Lower lobe of right lung (tissue), 2 donors: ENCODE measurements at regions not wholly inside any gene's neighbourhood (a gene's known extent, or its start where the extent isn't known, plus 50 kb on each side); places are given as distances from the start of the nearest gene placed in this dataset.

ENCODE experiments used
- ATAC-seq, 2 donors: fragments of 200-7000 bp; cut with Tn5 transposase; one replicate each; pipeline ENCODE4 v1.9.1; 2020 to 2022; ENCODE audit warnings: mild to moderate bottlenecking in 2 of 2, moderate library complexity in 2 of 2
- DNase-seq: peaks from one replicate; pipeline ENCODE4 v3.0.0-alpha.2; 2020
- H3K27ac ChIP-seq: fragments of 200-600 bp; one replicate; pipeline ENCODE4 v1.8.0; 2022
- H3K27me3 ChIP-seq: fragments of 200-600 bp; one replicate; pipeline ENCODE4 v1.8.0; 2022; ENCODE audit warnings: low read depth
- H3K36me3 ChIP-seq: fragments of 200-600 bp; one replicate; pipeline ENCODE4 v1.8.0; 2022; ENCODE audit warnings: mild to moderate bottlenecking
- H3K4me1 ChIP-seq: fragments of 200-600 bp; one replicate; pipeline ENCODE4 v1.8.0; 2022
- H3K4me3 ChIP-seq: fragments of 200-600 bp; one replicate; pipeline ENCODE4 v1.8.0; 2022; ENCODE audit warnings: mild to moderate bottlenecking
- H3K9me3 ChIP-seq: fragments of 200-600 bp; one replicate; pipeline ENCODE4 v1.8.0; 2022
- CTCF ChIP-seq: fragments of 200-600 bp; IDR thresholded peaks from one replicate; pipeline ENCODE4 v1.8.0; 2022; ENCODE audit warnings: antibody characterized with exemption, mild to moderate bottlenecking
- intact Hi-C: fragments of 100-400 bp; cut with DNase I; formaldehyde crosslinking; loops from one replicate; pipeline ENCODE4 v1.11.0; 2022
- donor health status: DM: no; HTN: yes; CAD: no; lungs with severe emphysema.

DNA sequence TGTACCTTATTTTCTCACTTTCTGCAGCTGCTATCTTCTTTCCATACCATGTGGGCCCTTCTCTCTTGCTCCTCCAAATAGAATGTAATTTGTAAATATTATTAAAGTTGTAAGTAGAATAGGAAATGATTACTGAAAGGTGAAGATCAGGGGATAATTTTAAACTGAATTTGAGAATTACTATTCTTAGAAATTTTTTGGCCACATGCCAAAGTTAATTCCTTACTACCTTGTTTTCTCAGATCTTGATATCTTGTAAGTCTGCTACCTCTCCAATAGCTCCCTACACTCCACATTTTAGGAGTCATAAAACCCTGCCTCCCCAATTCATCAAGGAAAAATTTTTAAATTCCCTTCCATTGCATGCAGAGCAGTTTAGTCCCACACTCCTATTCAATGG is 442.7 kb downstream of the SATB2 start:
- DNase-seq = no peak
- no peak overlapping the region for H3K4me3 ChIP-seq
- no peaks in the 10 kb centered on the region for H3K4me1 ChIP-seq
- no peak overlapping the region for H3K27ac ChIP-seq
- intact Hi-C loops = no loop called here
- H3K27me3 ChIP-seq = no peaks in the 10 kb centered on the region
- ATAC-seq = no peak
- no peaks in the 10 kb centered on the region for H3K36me3 ChIP-seq
- TF ChIP-seq CTCF = no peak
- peaks cover 3% of the 10 kb centered on the region for H3K9me3 ChIP-seq

DNA sequence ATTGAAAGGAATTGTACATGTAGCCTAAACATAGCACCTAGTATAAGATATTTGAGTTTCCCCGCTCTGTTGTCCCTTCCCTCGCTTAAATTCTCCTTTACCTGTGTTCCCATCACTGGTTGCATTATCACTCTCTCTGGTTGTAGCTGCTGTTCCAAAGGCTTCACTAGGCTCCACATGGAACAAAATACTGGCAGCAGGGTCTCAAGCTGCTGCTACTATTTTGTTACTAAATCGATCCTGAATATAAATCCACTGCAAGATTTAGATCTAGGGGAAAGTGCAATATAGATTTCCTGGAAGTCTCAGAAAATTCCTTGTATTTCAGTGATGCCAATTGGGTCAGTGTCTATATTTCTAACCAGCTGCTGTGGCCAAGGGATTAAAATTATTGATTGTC is 443.5 kb downstream of the SATB2 start:
- TF ChIP-seq CTCF = no peak

DNA sequence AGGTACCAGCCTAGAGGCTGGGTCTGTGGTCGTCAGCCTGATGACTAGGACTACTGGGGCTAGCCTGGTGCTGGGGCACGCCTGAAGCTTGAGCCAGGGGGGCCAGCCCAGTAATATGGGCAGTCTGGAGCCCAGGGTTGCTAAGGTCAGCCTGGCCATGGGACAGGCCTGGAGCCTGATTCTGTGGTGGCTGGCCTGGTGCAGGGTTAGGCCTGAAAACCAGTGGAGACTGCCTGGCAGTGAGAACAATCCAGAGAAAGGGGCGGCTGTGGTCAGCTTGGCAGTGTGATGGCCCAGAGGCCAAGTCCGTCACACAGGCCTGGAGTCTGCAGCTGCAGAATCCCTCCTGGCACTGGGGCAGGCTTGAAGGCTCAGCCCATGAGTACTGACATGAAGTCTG is 445.8 kb downstream of the SATB2 start:
- DNase-seq (no peak), ATAC-seq (peak; percentile 19 to 30)
- intact Hi-C loops = no loop called here

More for the DNA sequence above, 443.5 kb downstream of the SATB2 start:
- intact Hi-C loops = no loop called here
- DNase-seq = no peak
- Histone ChIP-seq H3K27me3 (no peaks in the 10 kb centered on the region), H3K4me1 (no peaks in the 10 kb centered on the region), H3K4me3 (no peak overlapping the region), H3K27ac (no peak overlapping the region), H3K36me3 (no peaks in the 10 kb centered on the region), H3K9me3 (peaks cover 3% of the 10 kb centered on the region)
- no peak for ATAC-seq

DNA sequence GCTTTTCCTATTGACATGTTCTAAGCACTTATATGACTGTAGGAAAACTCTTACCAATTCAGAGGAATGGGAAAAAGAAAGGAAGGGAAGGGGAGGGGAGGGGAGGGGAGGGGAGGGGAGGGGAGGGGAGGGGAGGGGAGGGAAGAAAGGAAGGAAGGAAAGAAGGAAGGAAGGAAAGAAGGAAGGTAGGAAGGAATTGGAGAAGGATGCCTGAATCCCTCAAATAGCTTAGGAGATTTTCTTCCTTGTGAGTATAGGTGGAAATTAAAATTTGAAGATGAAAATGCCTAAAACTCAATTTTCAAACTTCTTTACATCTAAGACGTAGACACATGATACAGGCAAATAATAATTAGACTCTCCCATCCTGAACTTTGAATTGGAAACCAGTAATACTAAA is 463.1 kb downstream of the SATB2 start:
- DNase-seq = no peak
- no peak overlapping the region for H3K4me3 ChIP-seq
- no peak overlapping the region for H3K27ac ChIP-seq
- H3K4me1 ChIP-seq = no peaks in the 10 kb centered on the region
- TF ChIP-seq CTCF = no peak
- no peaks in the 10 kb centered on the region for H3K9me3 ChIP-seq
- H3K36me3 ChIP-seq = no peaks in the 10 kb centered on the region
- H3K27me3 ChIP-seq = no peaks in the 10 kb centered on the region
- intact Hi-C loops = no loop called here
- ATAC-seq = no peak

More for the DNA sequence above, 445.8 kb downstream of the SATB2 start:
- Histone ChIP-seq H3K27me3 (no peaks in the 10 kb centered on the region), H3K36me3 (no peaks in the 10 kb centered on the region), H3K9me3 (peaks cover 3% of the 10 kb centered on the region), H3K4me3 (no peak overlapping the region), H3K4me1 (no peaks in the 10 kb centered on the region), H3K27ac (no peak overlapping the region)
- TF ChIP-seq CTCF = no peak

DNA sequence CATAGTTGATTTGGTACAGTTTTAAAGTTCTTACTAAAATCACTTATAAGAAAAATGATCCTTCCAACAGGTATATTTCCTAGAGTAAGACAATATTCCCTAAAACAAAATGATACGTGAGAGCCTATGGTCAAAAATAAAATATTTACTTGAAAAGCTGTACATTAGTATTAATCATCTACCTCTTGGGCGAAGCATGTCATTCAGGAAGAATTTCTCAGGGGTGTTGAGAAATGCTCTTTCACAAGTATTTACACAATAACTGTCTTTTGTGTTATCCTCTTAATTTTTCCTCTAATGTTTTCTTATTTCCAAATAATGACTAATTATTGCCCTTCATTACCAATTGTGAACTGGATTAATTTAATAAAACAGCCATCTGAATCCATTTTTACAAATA is 466.3 kb downstream of the SATB2 start:
- no peak for TF ChIP-seq CTCF
- no peaks in the 10 kb centered on the region for H3K36me3 ChIP-seq
- no peak for ATAC-seq
- no peaks in the 10 kb centered on the region for H3K4me1 ChIP-seq
- intact Hi-C loops = no loop called here
- DNase-seq = no peak
- no peaks in the 10 kb centered on the region for H3K9me3 ChIP-seq
- no peak overlapping the region for H3K27ac ChIP-seq
- H3K27me3 ChIP-seq = no peaks in the 10 kb centered on the region
- H3K4me3 ChIP-seq = no peak overlapping the region

DNA sequence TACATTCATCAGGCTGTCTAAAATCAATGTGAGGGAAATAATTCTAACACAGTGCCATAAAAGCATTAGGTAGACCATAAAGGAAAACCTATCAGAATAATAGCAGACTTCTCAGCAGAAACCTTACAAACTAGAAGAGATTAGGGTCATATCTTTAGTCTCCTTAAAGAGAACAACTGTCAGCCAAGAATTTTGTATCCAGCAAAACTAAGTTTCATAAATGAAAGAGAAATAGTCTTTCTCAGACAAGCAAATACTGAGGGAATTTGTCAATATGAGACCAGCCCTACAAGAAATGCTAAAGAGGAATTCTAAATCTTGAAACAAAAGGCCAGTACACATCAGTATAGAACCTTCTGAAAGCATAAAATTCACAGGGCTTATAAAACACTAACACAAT is 482.0 kb downstream of the SATB2 start:
- H3K9me3 ChIP-seq = peaks cover 9% of the 10 kb centered on the region
- no peaks in the 10 kb centered on the region for H3K36me3 ChIP-seq
- no peak overlapping the region for H3K27ac ChIP-seq
- DNase-seq (no peak), ATAC-seq (no peak)
- intact Hi-C loops = no loop called here
- H3K4me3 ChIP-seq = no peak overlapping the region
- H3K4me1 ChIP-seq = no peaks in the 10 kb centered on the region
- TF ChIP-seq CTCF = no peak
- no peaks in the 10 kb centered on the region for H3K27me3 ChIP-seq
